Neural cell (in vitro differentiated cells): ENCODE measurements at regions not wholly inside any gene's neighbourhood (a gene's known extent, or its start where the extent isn't known, plus 50 kb on each side); places are given as distances from the start of the nearest gene placed in this dataset.

Experiments
- CTCF ChIP-seq: fragments of 450-650 bp; IDR thresholded peaks from 2 replicates; pipeline ENCODE4 v1.5.1; 2014; ENCODE audit warnings: antibody characterized with exemption, mild to moderate bottlenecking, moderate library complexity; ENCODE audit not compliant: poor library complexity, severe bottlenecking
- MXI1 ChIP-seq: fragments of 450-650 bp; conservative IDR thresholded peaks from 2 replicates; pipeline ENCODE4 v1.6.1; 2014; ENCODE audit warnings: antibody characterized with exemption, mild to moderate bottlenecking; ENCODE audit not compliant: poor library complexity, severe bottlenecking

GRCh38 chrX:83004012-83004411 lies 504.1 kb upstream of the POU3F4 start:
- TF ChIP-seq CTCF (no peak), MXI1 (no peak)
